ENCODE measurements at regions not wholly inside any gene's neighbourhood (a gene's known extent, or its start where the extent isn't known, plus 50 kb on each side); places are given as distances from the start of the nearest gene placed in this dataset.
A peak's percentile ranks its signal among the peaks of the same experiment; 100 is the strongest.

DNA sequence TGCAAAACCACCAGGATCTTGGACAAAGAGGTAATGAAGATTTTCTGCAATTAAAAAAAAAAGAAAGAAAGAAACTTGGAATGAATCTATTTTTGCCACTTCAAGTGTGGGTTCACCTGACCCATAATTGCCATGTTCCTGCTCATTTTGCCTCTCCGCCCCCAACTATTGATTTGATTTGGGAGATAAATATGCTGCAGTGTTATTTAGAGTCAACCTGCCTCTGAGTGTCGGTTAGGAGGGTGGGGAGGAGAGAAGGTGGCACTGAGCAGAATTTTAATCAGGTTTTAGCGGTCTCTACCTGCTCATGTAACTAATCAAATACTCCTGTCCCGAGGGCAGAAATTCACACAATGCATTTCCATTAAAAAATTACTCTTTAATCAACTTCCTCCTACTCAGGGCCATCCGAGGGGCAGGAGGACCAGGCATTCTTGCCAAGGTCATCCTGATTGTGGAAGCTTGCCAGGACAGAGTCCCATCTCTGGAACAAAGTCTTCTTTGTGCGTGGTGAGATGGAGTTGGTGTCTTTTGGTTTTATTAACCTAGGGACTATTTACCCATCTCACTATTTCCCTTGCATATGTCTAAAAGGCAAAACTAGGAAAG is 300.1 kb downstream of the CDH26 start:
- Histone ChIP-seq H3K4me1 (no peaks in the 10 kb centered on the region), H3K9me3 (no peaks in the 10 kb centered on the region), H3K4me3 (ENCODE audit: low read depth, low read length) (no peak overlapping the region), H3K36me3 (no peaks in the 10 kb centered on the region), H3K27me3 (no peaks in the 10 kb centered on the region)
- TF ChIP-seq, protein P1, sequence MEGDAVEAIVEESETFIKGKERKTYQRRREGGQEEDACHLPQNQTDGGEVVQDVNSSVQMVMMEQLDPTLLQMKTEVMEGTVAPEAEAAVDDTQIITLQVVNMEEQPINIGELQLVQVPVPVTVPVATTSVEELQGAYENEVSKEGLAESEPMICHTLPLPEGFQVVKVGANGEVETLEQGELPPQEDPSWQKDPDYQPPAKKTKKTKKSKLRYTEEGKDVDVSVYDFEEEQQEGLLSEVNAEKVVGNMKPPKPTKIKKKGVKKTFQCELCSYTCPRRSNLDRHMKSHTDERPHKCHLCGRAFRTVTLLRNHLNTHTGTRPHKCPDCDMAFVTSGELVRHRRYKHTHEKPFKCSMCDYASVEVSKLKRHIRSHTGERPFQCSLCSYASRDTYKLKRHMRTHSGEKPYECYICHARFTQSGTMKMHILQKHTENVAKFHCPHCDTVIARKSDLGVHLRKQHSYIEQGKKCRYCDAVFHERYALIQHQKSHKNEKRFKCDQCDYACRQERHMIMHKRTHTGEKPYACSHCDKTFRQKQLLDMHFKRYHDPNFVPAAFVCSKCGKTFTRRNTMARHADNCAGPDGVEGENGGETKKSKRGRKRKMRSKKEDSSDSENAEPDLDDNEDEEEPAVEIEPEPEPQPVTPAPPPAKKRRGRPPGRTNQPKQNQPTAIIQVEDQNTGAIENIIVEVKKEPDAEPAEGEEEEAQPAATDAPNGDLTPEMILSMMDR (IDR thresholded peaks at IDR 0.05; ENCODE audit: low read depth, low read length), result no peak
- no peak for DNase-seq

DNA sequence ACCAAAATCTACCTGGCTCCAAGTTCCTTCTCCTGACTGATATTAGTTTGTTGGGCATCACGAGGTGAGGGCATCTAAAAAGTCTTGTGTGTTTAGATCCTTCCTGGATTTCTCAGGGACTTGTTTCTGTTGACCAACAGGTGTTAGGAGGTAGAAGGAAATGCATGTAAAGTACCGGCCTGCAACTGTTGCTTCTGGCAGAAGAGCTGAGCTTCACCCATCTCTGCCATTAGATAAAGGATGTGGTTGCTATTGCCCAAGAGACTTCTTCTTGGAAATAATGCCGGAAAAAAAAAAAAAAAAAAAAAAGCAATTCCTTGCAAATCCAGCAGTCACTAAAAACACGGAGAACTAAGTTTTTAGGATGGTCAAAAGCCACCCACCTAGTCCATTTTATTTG is 303.1 kb downstream of the CDH26 start:
- H3K4me1 ChIP-seq, result no peaks in the 10 kb centered on the region
- H3K27me3 ChIP-seq, result no peaks in the 10 kb centered on the region
- DNase-seq, result no peak
- H3K36me3 ChIP-seq, result no peaks in the 10 kb centered on the region
- TF ChIP-seq, protein P1 (IDR thresholded peaks at IDR 0.05; ENCODE audit: low read depth, low read length), result no peak
- H3K4me3 ChIP-seq (ENCODE audit: low read depth, low read length), result no peak overlapping the region
- no peaks in the 10 kb centered on the region for H3K9me3 ChIP-seq

DNA sequence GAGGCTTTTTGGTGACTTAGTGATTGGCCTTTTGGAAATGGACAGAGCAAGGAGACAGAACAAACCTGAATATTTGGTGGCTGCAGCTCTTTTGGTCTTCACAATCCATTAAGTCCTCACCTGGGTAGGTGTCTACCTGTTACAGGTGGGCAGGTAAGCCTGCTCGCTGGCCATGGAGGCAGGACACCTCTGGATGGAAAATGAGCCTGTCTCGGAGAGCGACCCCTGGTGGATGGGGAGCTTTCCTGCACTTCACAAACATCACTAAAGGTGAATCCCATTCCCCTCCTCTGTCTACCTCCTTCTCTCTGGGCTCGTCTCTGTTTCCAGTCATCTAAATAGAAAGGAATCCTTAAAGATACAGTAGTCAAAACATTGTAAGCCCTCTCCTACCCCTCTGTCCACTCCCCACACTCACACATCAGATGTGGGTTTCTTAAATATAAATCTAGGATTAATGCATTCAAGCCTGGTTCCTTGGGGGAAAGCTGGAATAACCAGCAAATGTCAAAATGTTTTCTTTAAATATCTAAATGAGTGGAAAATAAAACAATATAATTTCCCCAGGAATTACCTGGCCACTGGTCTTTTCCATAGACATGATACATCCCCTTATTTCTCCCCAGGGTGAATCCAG is 304.9 kb downstream of the CDH26 start:
- Histone ChIP-seq H3K36me3 (no peaks in the 10 kb centered on the region), H3K9me3 (peaks cover 3% of the 10 kb centered on the region; the same call in 1 of the 2 replicates), H3K27me3 (no peaks in the 10 kb centered on the region), H3K4me3 (ENCODE audit: low read depth, low read length) (no peak overlapping the region), H3K4me1 (no peaks in the 10 kb centered on the region)
- DNase-seq, result peak; percentile 20
- TF ChIP-seq, protein P1 (IDR thresholded peaks at IDR 0.05; ENCODE audit: low read depth, low read length), result peak; percentile 62

DNA sequence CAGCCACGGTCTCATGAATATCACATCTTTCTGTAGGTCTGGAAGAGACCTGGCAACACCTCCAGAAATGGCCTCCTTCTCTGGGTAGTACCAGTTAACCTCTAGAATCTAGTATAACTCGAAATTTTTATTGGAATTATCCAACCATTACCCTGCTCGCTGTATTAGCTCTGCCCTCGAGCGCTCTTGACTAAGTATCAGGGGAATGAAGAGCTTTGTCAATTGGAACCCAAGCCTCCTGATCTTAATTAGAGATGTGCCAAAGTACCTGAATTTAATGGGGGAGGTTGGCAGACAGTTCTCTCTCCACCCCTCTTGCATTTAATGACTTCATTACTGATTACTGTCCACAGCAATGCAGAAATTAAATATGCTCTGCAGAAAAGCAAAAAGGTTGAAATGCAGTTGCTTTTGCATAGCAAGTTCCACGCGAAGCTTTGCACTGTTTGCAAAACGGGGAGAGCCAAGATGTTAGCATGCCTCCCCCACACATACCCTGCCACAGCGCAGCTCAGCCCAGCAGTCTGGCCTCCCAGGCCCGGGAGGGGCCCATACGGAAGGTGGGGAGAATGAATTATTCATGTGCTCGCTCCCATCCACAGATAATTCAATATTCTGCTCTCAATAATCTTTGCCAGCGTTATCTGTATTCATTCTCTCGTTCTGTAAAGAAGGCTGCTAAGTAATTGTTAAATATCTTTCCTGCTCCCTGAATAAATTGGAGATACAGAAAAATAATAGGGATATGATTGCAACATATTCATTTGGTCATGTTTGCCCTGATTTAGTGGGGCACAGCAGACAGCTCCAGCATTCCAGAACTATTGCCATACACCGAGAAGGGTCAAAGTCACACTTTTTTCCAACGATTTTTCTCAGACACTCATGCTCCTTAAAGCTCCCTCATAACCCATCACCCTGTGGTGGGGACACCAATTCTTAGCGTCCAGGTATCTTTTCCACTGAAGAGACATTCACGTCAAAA is 305.8 kb downstream of the CDH26 start:
- no peak for DNase-seq
- Histone ChIP-seq H3K36me3 (no peaks in the 10 kb centered on the region), H3K27me3 (no peaks in the 10 kb centered on the region), H3K4me1 (no peaks in the 10 kb centered on the region), H3K4me3 (ENCODE audit: low read depth, low read length) (no peak overlapping the region), H3K9me3 (peaks cover 3% of the 10 kb centered on the region; the same call in 1 of the 2 replicates)
- TF ChIP-seq, protein P1 (IDR thresholded peaks at IDR 0.05; ENCODE audit: low read depth, low read length), result no peak

DNA sequence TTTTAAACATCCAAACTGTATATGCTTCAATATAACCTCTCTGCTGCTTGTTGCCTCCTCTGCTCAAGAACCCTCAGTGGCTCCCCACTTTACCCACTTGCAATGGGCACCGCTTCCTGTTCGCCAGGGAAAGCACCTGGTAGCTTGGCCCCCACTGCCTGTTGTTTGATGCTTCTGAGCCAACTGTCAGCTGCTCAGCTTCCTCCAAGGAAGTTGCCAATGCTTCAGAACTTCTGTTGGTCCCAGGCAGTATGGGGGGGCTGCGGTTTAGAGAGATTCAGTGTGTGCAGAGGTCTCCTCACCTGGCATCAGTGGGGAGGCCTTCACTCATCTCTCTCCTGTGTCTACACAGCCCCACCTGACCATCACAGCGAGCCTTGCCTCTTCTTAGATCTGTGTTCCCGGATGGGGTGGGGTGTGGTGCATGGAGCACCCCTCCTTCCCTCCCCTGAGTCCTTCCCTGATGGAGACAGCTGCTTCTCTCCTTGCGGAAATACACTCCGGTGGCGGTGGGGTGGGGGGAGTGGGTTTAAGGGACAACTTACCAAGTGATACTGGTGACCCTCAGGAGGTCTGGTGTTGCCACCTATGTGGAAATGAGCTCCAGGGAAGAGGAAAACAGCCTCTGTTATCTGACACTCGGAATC is 308.1 kb downstream of the CDH26 start:
- Histone ChIP-seq H3K4me1 (no peaks in the 10 kb centered on the region), H3K36me3 (no peaks in the 10 kb centered on the region), H3K9me3 (peaks cover 3% of the 10 kb centered on the region; the same call in 1 of the 2 replicates), H3K4me3 (ENCODE audit: low read depth, low read length) (no peak overlapping the region), H3K27me3 (no peaks in the 10 kb centered on the region)
- DNase-seq, result no peak
- TF ChIP-seq, protein P1 (IDR thresholded peaks at IDR 0.05; ENCODE audit: low read depth, low read length), result no peak
